ENCODE measurements at regions not wholly inside any gene's neighbourhood (a gene's known extent, or its start where the extent isn't known, plus 50 kb on each side); places are given as distances from the start of the nearest gene placed in this dataset.
A peak's percentile ranks its signal among the peaks of the same experiment; 100 is the strongest.

- CTCF ChIA-PET, result no interaction called here
- no peak overlapping the region for H3K27ac ChIP-seq
- POLR2A ChIA-PET (ENCODE audit: low non-redundant PET), result no interaction called here
- no peak for DNase-seq (ENCODE audit: low spot score)
- no peak for TF ChIP-seq CTCF (conservative IDR thresholded peaks at IDR 0.05; ENCODE audit: low read depth)
Measured at GRCh38 chr12:67764946-67765619, 116.5 kb downstream of the DYRK2 start.

- DNase-seq (ENCODE audit: low spot score), result peak; percentile 36
- ChIA-PET CTCF (interaction anchor here (0.7 kb wide), 1 partner anchor 62 kb away, joined by 3 read pairs; no protein-coding TSS in a partner anchor), POLR2A (ENCODE audit: low non-redundant PET) (no interaction called here)
- no peak for TF ChIP-seq CTCF (conservative IDR thresholded peaks at IDR 0.05; ENCODE audit: low read depth)
- no peak overlapping the region for H3K27ac ChIP-seq
Measured at GRCh38 chr12:67765776-67766766, 117.5 kb downstream of the DYRK2 start.

GRCh38 chr12:67772267-67773169 lies 124.0 kb downstream of the DYRK2 start:
- no peak overlapping the region for H3K27ac ChIP-seq
- ChIA-PET POLR2A (ENCODE audit: low non-redundant PET) (no interaction called here), CTCF (interaction anchor here (0.6 to 0.7 kb wide), 2 partner anchors 44 to 418 kb away, joined by 3 read pairs; no protein-coding TSS in a partner anchor)
- no peak for DNase-seq (ENCODE audit: low spot score)
- no peak for TF ChIP-seq CTCF (conservative IDR thresholded peaks at IDR 0.05; ENCODE audit: low read depth)

- TF ChIP-seq CTCF (conservative IDR thresholded peaks at IDR 0.05; ENCODE audit: low read depth), result no peak
- ChIA-PET POLR2A (ENCODE audit: low non-redundant PET) (no interaction called here), CTCF (interaction anchor here (0.7 kb wide), 1 partner anchor 264 kb away, joined by 4 read pairs; no protein-coding TSS in a partner anchor)
- DNase-seq (ENCODE audit: low spot score), result no peak
- H3K27ac ChIP-seq, result no peak overlapping the region
Measured at GRCh38 chr12:67773896-67774295, 125.4 kb downstream of the DYRK2 start.

GRCh38 chr12:67774983-67775587 lies 126.5 kb downstream of the DYRK2 start:
- POLR2A ChIA-PET (ENCODE audit: low non-redundant PET), result no interaction called here

More at GRCh38 chr12:67774983-67775587, 126.5 kb downstream of the DYRK2 start:
- no peak for DNase-seq (ENCODE audit: low spot score)
- H3K27ac ChIP-seq, result no peak overlapping the region
- no peak for TF ChIP-seq CTCF (conservative IDR thresholded peaks at IDR 0.05; ENCODE audit: low read depth)
- CTCF ChIA-PET, result interaction anchor here (0.6 to 0.7 kb wide), 2 partner anchors 414 to 1699 kb away, joined by 3 read pairs; no protein-coding TSS in a partner anchor
